HG02970 (cell line): ENCODE measurements at regions not wholly inside any gene's neighbourhood (a gene's known extent, or its start where the extent isn't known, plus 50 kb on each side); places are given as distances from the start of the nearest gene placed in this dataset.

Experiments
- ATAC-seq: cut with Tn5 transposase; IDR thresholded peaks from one replicate; pipeline ENCODE4 v1.9.1; 2021; ENCODE audit warnings: mild to moderate bottlenecking, moderate library complexity, moderate number of reproducible peaks; ENCODE audit not compliant: unreplicated experiment, low FRiP score

GRCh38 chr15:39495871-39496840 is 84.7 kb upstream of the THBS1 start:
- no peak for ATAC-seq

- ATAC-seq, result no peak
These were observed 83.7 kb upstream of the THBS1 start for GRCh38 chr15:39497016-39497758.

- ATAC-seq, result no peak
These were observed 82.9 kb upstream of the THBS1 start for GRCh38 chr15:39497759-39498565.

GRCh38 chr15:39498629-39499028 is 82.2 kb upstream of the THBS1 start:
- no peak for ATAC-seq

GRCh38 chr15:39499042-39499441 is 81.8 kb upstream of the THBS1 start:
- no peak for ATAC-seq

GRCh38 chr15:39499681-39500080 is 81.2 kb upstream of the THBS1 start:
- ATAC-seq, result no peak

GRCh38 chr15:39501366-39502081 is 79.4 kb upstream of the THBS1 start:
- ATAC-seq, result no peak

GRCh38 chr15:39502082-39502447 is 78.8 kb upstream of the THBS1 start:
- no peak for ATAC-seq

GRCh38 chr15:39502611-39503195 is 78.2 kb upstream of the THBS1 start:
- ATAC-seq, result no peak

- no peak for ATAC-seq
These were observed 77.4 kb upstream of the THBS1 start for GRCh38 chr15:39503526-39503925.

GRCh38 chr15:39504808-39505207 is 76.1 kb upstream of the THBS1 start:
- no peak for ATAC-seq

GRCh38 chr15:39506146-39506545 is 74.7 kb upstream of the THBS1 start:
- ATAC-seq, result no peak

GRCh38 chr15:39508536-39508935 is 72.3 kb upstream of the THBS1 start:
- ATAC-seq, result no peak

GRCh38 chr15:39510001-39510701 is 70.7 kb upstream of the THBS1 start:
- ATAC-seq, result no peak

- ATAC-seq, result no peak
These were observed 69.6 kb upstream of the THBS1 start for GRCh38 chr15:39511000-39511915.

- no peak for ATAC-seq
These were observed 69.0 kb upstream of the THBS1 start for GRCh38 chr15:39511916-39512260.

- ATAC-seq, result no peak
These were observed 68.2 kb upstream of the THBS1 start for GRCh38 chr15:39512643-39513042.

GRCh38 chr15:39513936-39514335 is 66.9 kb upstream of the THBS1 start:
- ATAC-seq, result no peak
